Mesendoderm (in vitro differentiated cells): ENCODE measurements at regions not wholly inside any gene's neighbourhood (a gene's known extent, or its start where the extent isn't known, plus 50 kb on each side); places are given as distances from the start of the nearest gene placed in this dataset.

Source experiments
- DNase-seq: peaks from one replicate; pipeline ENCODE4 v3.0.0; 2013
- H2AK5ac ChIP-seq: 2 replicates; pipeline ENCODE4 v1.6.1; 2013; ENCODE audit warnings: low read length, inconsistent platforms
- H2BK120ac ChIP-seq: 2 replicates; pipeline ENCODE4 v1.6.1; 2013; ENCODE audit warnings: low read depth, mild to moderate bottlenecking, low read length, moderate library complexity, mixed read lengths
- H2BK15ac ChIP-seq: replicated peaks from 2 replicates; pipeline ENCODE4 v1.6.1; 2013; ENCODE audit warnings: low read depth, mild to moderate bottlenecking, moderate library complexity
- H2BK5ac ChIP-seq: 2 replicates; pipeline ENCODE4 v1.6.1; 2013; ENCODE audit warnings: low read length, inconsistent platforms
- H3K18ac ChIP-seq: 2 replicates; pipeline ENCODE4 v1.6.1; 2013; ENCODE audit warnings: mild to moderate bottlenecking, low read length, mixed read lengths
- H3K23ac ChIP-seq: one replicate; pipeline ENCODE4 v1.6.1; 2013; ENCODE audit warnings: low read length
- H3K27ac ChIP-seq: 2 replicates; pipeline ENCODE4 v1.5.1; 2013; ENCODE audit warnings: low read depth, mild to moderate bottlenecking, inconsistent platforms, low read length, moderate library complexity
- H3K27me3 ChIP-seq: 2 replicates; pipeline ENCODE4 v1.6.1; 2013; ENCODE audit warnings: low read length, control low read depth, mild to moderate bottlenecking, inconsistent platforms; ENCODE audit not compliant: insufficient read depth, poor library complexity
- H3K36me3 ChIP-seq: 2 replicates; pipeline ENCODE4 v1.6.1; 2013; ENCODE audit warnings: low read length, inconsistent platforms; ENCODE audit not compliant: control insufficient read depth, insufficient read depth
- H3K4ac ChIP-seq: one replicate; pipeline ENCODE4 v1.6.1; 2013; ENCODE audit warnings: low read depth, mild to moderate bottlenecking, low read length, moderate library complexity
- H3K4me1 ChIP-seq: 2 replicates; pipeline ENCODE4 v1.6.1; 2013; ENCODE audit warnings: low read depth, low read length, inconsistent platforms; ENCODE audit not compliant: control insufficient read depth
- H3K4me2 ChIP-seq: 2 replicates; pipeline ENCODE4 v1.6.1; 2013; ENCODE audit warnings: low read length
- H3K4me3 ChIP-seq: 2 replicates; pipeline ENCODE4 v1.5.1; 2013; ENCODE audit warnings: mild to moderate bottlenecking, low read length
- H3K56ac ChIP-seq: one replicate; pipeline ENCODE4 v1.6.1; 2013; ENCODE audit warnings: low read length
- H3K79me1 ChIP-seq: 2 replicates; pipeline ENCODE4 v1.6.1; 2013; ENCODE audit warnings: low read length, inconsistent platforms
- H3K79me2 ChIP-seq: 2 replicates; pipeline ENCODE4 v1.6.1; 2013; ENCODE audit warnings: mild to moderate bottlenecking, low read length; ENCODE audit not compliant: control insufficient read depth, insufficient read depth
- H3K9ac ChIP-seq: 2 replicates; pipeline ENCODE4 v1.6.1; 2013; ENCODE audit warnings: low read length, inconsistent platforms
- H4K5ac ChIP-seq: one replicate; pipeline ENCODE4 v1.6.1; 2013; ENCODE audit warnings: low read length
- H4K8ac ChIP-seq: one replicate; pipeline ENCODE4 v1.6.1; 2013; ENCODE audit warnings: low read depth, mild to moderate bottlenecking, control low read depth, low read length, moderate library complexity
- WGBS: extraction: QIAGEN DNeasy Blood & Tissue Kit; methylation state at CpG from one replicate; pipeline ENCODE4 v1.1.7; 2013; ENCODE audit warnings: low lambda C conversion rate, missing lambda C conversion rate; ENCODE audit not compliant: insufficient coverage; ENCODE audit errors: extremely low coverage; 5-methylcytosine and 5-hydroxymethylcytosine counted together

DNA sequence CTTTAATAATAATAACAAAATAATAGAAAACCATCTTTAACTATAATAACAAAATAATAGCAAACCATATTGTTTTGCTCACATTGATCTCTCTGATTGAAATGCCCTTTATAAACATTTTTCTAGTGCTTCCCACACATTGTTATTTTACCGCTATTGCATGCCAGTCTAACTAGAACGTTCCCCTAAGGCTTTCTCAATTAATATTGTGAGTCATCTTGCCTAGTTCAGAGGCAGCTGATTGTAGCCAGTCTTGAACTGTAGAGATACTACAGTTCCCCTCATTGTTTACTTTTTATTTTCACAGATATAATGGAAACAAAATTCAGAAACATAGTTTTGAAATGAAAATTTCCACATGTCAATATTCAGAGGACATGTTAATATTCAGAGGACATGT is 192.3 kb upstream of the ADGRL4 start:
- Histone ChIP-seq H3K18ac (no peak overlapping the region), H3K4ac (no peak overlapping the region), H3K36me3 (no peaks in the 10 kb centered on the region), H3K4me2 (no peak overlapping the region), H2BK120ac (no peak overlapping the region), H3K27ac (no peak overlapping the region), H2BK5ac (no peak overlapping the region), H2BK15ac (no peak overlapping the region), H3K27me3 (no peaks in the 10 kb centered on the region), H3K4me1 (no peaks in the 10 kb centered on the region), H3K4me3 (no peak overlapping the region), H3K79me1 (no peaks in the 10 kb centered on the region), H3K56ac (no peak overlapping the region), H3K23ac (no peak overlapping the region), H3K79me2 (no peaks in the 10 kb centered on the region), H4K8ac (no peak overlapping the region), H3K9ac (no peak overlapping the region), H4K5ac (no peak overlapping the region), H2AK5ac (no peak overlapping the region)
- WGBS = no CpG with 5 or more reads among the region's 2 CpGs
- DNase-seq = no peak

DNA sequence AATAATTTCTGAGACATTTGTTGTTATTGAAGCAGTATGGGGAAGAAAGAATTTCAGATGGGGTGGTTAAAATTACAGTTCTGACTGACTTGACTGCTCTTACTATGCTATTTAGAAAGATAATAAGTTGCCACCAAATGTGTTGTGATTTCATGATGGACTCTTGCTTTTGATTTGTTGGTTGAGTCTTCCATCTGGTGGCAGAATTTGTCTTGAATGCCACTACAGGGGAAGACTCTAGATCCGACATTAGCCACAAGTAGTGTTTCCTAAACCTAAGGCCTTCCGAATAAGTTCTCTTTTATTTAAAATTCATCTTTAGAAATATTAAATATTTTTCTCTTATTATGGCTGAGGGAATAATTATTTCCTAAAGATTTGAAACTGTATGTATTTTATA is 190.9 kb upstream of the ADGRL4 start:
- H4K8ac ChIP-seq = no peak overlapping the region
- no peak overlapping the region for H2AK5ac ChIP-seq
- H2BK120ac ChIP-seq = no peak overlapping the region
- H3K23ac ChIP-seq = no peak overlapping the region
- peak; percentile 51 for DNase-seq
- no peak overlapping the region for H3K4ac ChIP-seq
- no peaks in the 10 kb centered on the region for H3K79me2 ChIP-seq
- no peak overlapping the region for H2BK5ac ChIP-seq
- no peak overlapping the region for H2BK15ac ChIP-seq
- H3K18ac ChIP-seq = no peak overlapping the region
- H3K4me3 ChIP-seq = no peak overlapping the region
- WGBS = no CpG with 5 or more reads among the region's 2 CpGs
- H4K5ac ChIP-seq = no peak overlapping the region
- H3K4me1 ChIP-seq = no peaks in the 10 kb centered on the region
- no peak overlapping the region for H3K27ac ChIP-seq
- no peak overlapping the region for H3K4me2 ChIP-seq
- H3K36me3 ChIP-seq = no peaks in the 10 kb centered on the region
- no peaks in the 10 kb centered on the region for H3K27me3 ChIP-seq
- H3K9ac ChIP-seq = no peak overlapping the region
- no peak overlapping the region for H3K56ac ChIP-seq
- no peaks in the 10 kb centered on the region for H3K79me1 ChIP-seq

DNA sequence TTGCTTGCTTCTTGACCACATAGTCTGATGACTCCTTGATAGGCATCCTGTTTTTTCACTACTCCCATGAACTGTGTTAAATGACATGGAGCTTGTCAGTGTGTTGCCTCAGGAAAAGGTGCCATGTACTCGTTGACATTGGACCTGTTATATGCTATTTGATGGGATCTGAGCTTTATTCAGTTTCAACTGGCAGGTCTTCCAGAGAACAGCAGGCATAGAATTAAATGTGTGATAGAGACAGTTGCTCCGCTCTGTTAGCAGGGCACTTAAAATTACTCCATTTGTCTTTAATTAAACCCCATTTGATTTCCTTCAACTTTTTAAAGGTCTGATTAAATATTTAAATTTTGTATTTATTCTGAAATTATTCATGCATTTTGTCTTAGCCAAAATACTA is 189.7 kb upstream of the ADGRL4 start:
- Histone ChIP-seq H3K56ac (no peak overlapping the region), H4K8ac (no peak overlapping the region), H3K18ac (no peak overlapping the region), H2BK15ac (no peak overlapping the region), H3K36me3 (no peaks in the 10 kb centered on the region), H4K5ac (no peak overlapping the region), H3K27ac (no peak overlapping the region), H3K4me2 (no peak overlapping the region), H3K4me1 (no peaks in the 10 kb centered on the region), H2AK5ac (no peak overlapping the region), H3K9ac (no peak overlapping the region), H2BK5ac (no peak overlapping the region), H3K79me1 (no peaks in the 10 kb centered on the region), H3K23ac (no peak overlapping the region), H2BK120ac (no peak overlapping the region), H3K27me3 (no peaks in the 10 kb centered on the region), H3K4ac (no peak overlapping the region), H3K4me3 (no peak overlapping the region), H3K79me2 (no peaks in the 10 kb centered on the region)
- WGBS = no CpG with 5 or more reads among the region's 2 CpGs
- no peak for DNase-seq

DNA sequence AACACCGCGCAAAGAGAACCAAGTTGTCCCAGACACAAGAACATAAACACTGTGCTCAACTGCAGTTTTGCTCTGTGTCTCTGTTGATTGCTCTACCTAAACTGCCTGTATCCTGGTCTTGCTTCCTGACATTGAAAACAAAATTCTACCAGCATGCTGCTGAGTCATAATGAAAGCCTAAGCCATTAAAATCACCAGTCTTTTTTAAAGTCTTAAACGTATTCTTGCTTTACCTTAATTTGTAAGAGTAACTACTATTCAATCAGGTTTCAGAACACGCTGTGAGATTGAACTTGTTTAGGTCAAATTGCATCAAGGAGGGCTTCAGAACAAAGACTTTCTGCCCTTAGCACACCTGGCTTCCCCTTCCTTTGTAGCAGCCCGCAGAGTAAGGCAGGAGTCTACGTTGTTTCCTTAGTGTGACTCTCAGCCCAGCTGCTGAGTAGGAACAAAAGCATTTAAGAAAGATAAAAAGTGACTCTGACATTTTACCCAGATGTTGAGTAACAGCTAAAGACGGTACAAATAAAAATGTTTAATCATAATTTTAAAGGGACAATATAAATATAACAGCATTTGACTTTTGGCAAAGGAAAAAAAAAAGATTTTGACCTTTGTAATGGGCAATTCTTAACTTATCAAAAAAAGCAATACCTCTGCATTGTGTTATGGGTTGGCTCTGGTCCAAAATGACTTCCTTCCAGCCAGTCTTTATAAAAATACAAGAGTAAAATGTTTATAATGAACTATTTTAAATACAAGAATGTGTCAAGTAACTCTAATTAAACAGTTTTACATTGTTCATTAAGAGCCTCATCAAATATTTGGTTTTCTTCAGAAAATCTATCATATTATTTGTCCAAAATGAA is 186.9 kb upstream of the ADGRL4 start:
- Histone ChIP-seq H3K79me2 (no peaks in the 10 kb centered on the region), H3K18ac (no peak overlapping the region), H3K23ac (no peak overlapping the region), H2BK15ac (no peak overlapping the region), H3K4me3 (no peak overlapping the region), H3K4me2 (no peak overlapping the region), H3K36me3 (no peaks in the 10 kb centered on the region), H3K79me1 (no peaks in the 10 kb centered on the region), H3K4ac (no peak overlapping the region), H4K5ac (peak overlapping the region; percentile 90), H3K4me1 (no peaks in the 10 kb centered on the region), H3K27ac (no peak overlapping the region), H2BK5ac (no peak overlapping the region), H3K56ac (no peak overlapping the region), H3K27me3 (no peaks in the 10 kb centered on the region), H4K8ac (no peak overlapping the region), H2BK120ac (no peak overlapping the region), H2AK5ac (no peak overlapping the region), H3K9ac (no peak overlapping the region)
- peak; percentile 64 for DNase-seq
- WGBS = no CpG with 5 or more reads among the region's 7 CpGs

DNA sequence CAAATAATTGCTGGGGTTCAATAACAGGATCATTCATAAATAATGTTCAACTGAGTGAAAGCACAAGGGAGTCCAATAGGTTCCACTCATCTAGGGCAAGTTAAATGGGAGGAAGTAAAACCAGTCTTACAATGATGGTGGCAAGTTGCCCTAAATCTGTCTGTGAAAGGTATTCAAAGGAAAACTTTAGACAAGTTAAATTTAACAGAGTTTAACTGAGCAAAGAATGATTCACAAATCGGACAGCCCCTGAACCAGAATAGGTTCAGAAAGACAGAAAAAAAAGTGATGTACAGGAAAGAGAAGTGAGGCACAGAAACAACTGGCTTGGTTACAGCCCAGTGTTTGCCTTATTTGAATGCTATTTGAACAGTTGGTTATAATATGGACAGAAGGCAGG is 183.5 kb upstream of the ADGRL4 start:
- no peak overlapping the region for H2BK120ac ChIP-seq
- H2BK5ac ChIP-seq = no peak overlapping the region
- H3K27me3 ChIP-seq = no peaks in the 10 kb centered on the region
- no peak overlapping the region for H2BK15ac ChIP-seq
- H4K5ac ChIP-seq = no peak overlapping the region
- H3K27ac ChIP-seq = no peak overlapping the region
- WGBS = no CpG with 5 or more reads among the region's 1 CpG
- H3K4me3 ChIP-seq = no peak overlapping the region
- H3K4ac ChIP-seq = no peak overlapping the region
- no peak overlapping the region for H3K9ac ChIP-seq
- DNase-seq = no peak
- no peak overlapping the region for H4K8ac ChIP-seq
- no peaks in the 10 kb centered on the region for H3K79me2 ChIP-seq
- no peak overlapping the region for H3K23ac ChIP-seq
- no peaks in the 10 kb centered on the region for H3K36me3 ChIP-seq
- no peak overlapping the region for H3K4me2 ChIP-seq
- no peak overlapping the region for H3K56ac ChIP-seq
- H3K79me1 ChIP-seq = no peaks in the 10 kb centered on the region
- no peak overlapping the region for H3K18ac ChIP-seq
- H3K4me1 ChIP-seq = no peaks in the 10 kb centered on the region
- H2AK5ac ChIP-seq = no peak overlapping the region

DNA sequence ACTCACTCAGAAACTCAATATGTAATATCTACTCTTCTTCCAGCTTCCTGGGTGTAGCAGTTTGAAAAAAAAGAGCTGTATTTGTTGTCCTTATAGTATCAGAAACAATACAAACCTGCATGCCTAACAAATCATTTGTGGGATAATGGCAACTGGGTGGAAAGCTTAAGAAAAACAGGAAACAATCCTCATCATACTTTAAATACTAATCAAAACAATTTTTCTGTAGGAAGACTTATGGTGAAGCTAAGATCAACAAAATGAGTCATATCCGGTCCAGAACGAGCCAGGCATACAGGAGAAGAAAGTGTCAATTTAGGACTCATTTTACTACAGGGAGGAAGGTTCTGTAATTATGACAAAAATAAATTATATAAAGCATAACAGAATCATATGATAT is 181.8 kb upstream of the ADGRL4 start:
- no peak for DNase-seq
- no peaks in the 10 kb centered on the region for H3K79me1 ChIP-seq
- no peak overlapping the region for H4K8ac ChIP-seq
- H3K36me3 ChIP-seq = no peaks in the 10 kb centered on the region
- H3K9ac ChIP-seq = no peak overlapping the region
- H2BK15ac ChIP-seq = no peak overlapping the region
- H3K27ac ChIP-seq = no peak overlapping the region
- no peak overlapping the region for H3K4ac ChIP-seq
- no peak overlapping the region for H3K4me3 ChIP-seq
- no peaks in the 10 kb centered on the region for H3K4me1 ChIP-seq
- H2BK120ac ChIP-seq = no peak overlapping the region
- no peaks in the 10 kb centered on the region for H3K79me2 ChIP-seq
- no CpG with 5 or more reads among the region's 2 CpGs for WGBS
- H3K18ac ChIP-seq = no peak overlapping the region
- H4K5ac ChIP-seq = no peak overlapping the region
- H3K4me2 ChIP-seq = no peak overlapping the region
- H3K27me3 ChIP-seq = no peaks in the 10 kb centered on the region
- H2BK5ac ChIP-seq = no peak overlapping the region
- no peak overlapping the region for H3K23ac ChIP-seq
- no peak overlapping the region for H3K56ac ChIP-seq
- H2AK5ac ChIP-seq = no peak overlapping the region
